H9 (cell line): ENCODE measurements at regions not wholly inside any gene's neighbourhood (a gene's known extent, or its start where the extent isn't known, plus 50 kb on each side); places are given as distances from the start of the nearest gene placed in this dataset.

Source experiments
- DNase-seq: peaks from one replicate; pipeline ENCODE4 v3.0.0-alpha.2; 2017
- H2AFZ ChIP-seq: one replicate; pipeline ENCODE4 v1.6.1; 2013; ENCODE audit warnings: mild to moderate bottlenecking, low read length, control low read depth, moderate library complexity
- H2AK5ac ChIP-seq: 2 replicates; pipeline ENCODE4 v1.6.1; 2013; ENCODE audit warnings: low read length, control low read depth, mixed read lengths; ENCODE audit not compliant: insufficient read length
- H2BK120ac ChIP-seq: one replicate; pipeline ENCODE4 v1.6.1; 2013; ENCODE audit warnings: low read depth, mild to moderate bottlenecking, low read length, control low read depth, inconsistent platforms; ENCODE audit not compliant: poor library complexity, severe bottlenecking
- H2BK12ac ChIP-seq: 2 replicates; pipeline ENCODE4 v1.6.1; 2013; ENCODE audit warnings: low read length, control low read depth, mixed read lengths, low read depth; ENCODE audit not compliant: insufficient read length
- H2BK15ac ChIP-seq: 2 replicates; pipeline ENCODE4 v1.6.1; 2013; ENCODE audit warnings: low read depth, low read length, control low read depth
- H2BK20ac ChIP-seq: one replicate; pipeline ENCODE4 v1.6.1; 2013; ENCODE audit warnings: low read depth, mild to moderate bottlenecking, low read length, control low read depth, inconsistent platforms; ENCODE audit not compliant: poor library complexity, severe bottlenecking
- H2BK5ac ChIP-seq: 2 replicates; pipeline ENCODE4 v1.6.1; 2013; ENCODE audit warnings: low read length, control low read depth, mixed read lengths; ENCODE audit not compliant: insufficient read length
- H3K14ac ChIP-seq: 2 replicates; pipeline ENCODE4 v1.6.1; 2013; ENCODE audit warnings: low read length, control low read depth; ENCODE audit not compliant: insufficient read depth
- H3K18ac ChIP-seq: 2 replicates; pipeline ENCODE4 v1.6.1; 2013; ENCODE audit warnings: low read depth, mild to moderate bottlenecking, mixed read lengths, low read length, control low read depth; ENCODE audit not compliant: insufficient read length
- H3K23ac ChIP-seq: 2 replicates; pipeline ENCODE4 v1.6.1; 2013; ENCODE audit warnings: low read length, control low read depth, mixed read lengths, low read depth; ENCODE audit not compliant: insufficient read length
- H3K23me2 ChIP-seq: 2 replicates; pipeline ENCODE4 v1.6.1; 2013; ENCODE audit warnings: low read depth, mild to moderate bottlenecking, mixed read lengths, low read length, control low read depth; ENCODE audit not compliant: insufficient read length, poor library complexity, severe bottlenecking
- H3K27ac ChIP-seq: 2 replicates; pipeline ENCODE4 v1.5.1; 2013; ENCODE audit warnings: low read length, control low read depth, mixed read lengths, low read depth; ENCODE audit not compliant: insufficient read length
- H3K27me3 ChIP-seq: 2 replicates; pipeline ENCODE4 v1.6.1; 2013; ENCODE audit warnings: low read length, control low read depth, inconsistent platforms; ENCODE audit not compliant: insufficient read depth
- H3K4ac ChIP-seq: 2 replicates; pipeline ENCODE4 v1.6.1; 2013; ENCODE audit warnings: low read depth, mild to moderate bottlenecking, control low read depth, inconsistent platforms, low read length, moderate library complexity
- H3K4me1 ChIP-seq: 2 replicates; pipeline ENCODE4 v1.6.1; 2013; ENCODE audit warnings: low read length, control low read depth, inconsistent platforms; ENCODE audit not compliant: insufficient read depth
- H3K4me2 ChIP-seq: 2 replicates; pipeline ENCODE4 v1.6.1; 2013; ENCODE audit warnings: low read length, control low read depth, mixed read lengths; ENCODE audit not compliant: insufficient read length, insufficient read depth
- H3K56ac ChIP-seq: 2 replicates; pipeline ENCODE4 v1.6.1; 2013; ENCODE audit warnings: low read depth, mild to moderate bottlenecking, mixed read lengths, low read length, control low read depth; ENCODE audit not compliant: insufficient read length
- H3K79me1 ChIP-seq: 2 replicates; pipeline ENCODE4 v1.6.1; 2013; ENCODE audit warnings: low read depth, mild to moderate bottlenecking, moderate library complexity, low read length, control low read depth, inconsistent platforms; ENCODE audit not compliant: insufficient read depth, poor library complexity, severe bottlenecking
- H3K79me2 ChIP-seq: 2 replicates; pipeline ENCODE4 v1.6.1; 2013; ENCODE audit warnings: low read length, control low read depth, inconsistent platforms; ENCODE audit not compliant: insufficient read depth
- H3K9ac ChIP-seq: 2 replicates; pipeline ENCODE4 v1.6.1; 2013; ENCODE audit warnings: low read length, control low read depth, mixed read lengths; ENCODE audit not compliant: insufficient read length; ENCODE audit errors: extremely low read depth
- H3K9me3 ChIP-seq: one replicate; pipeline ENCODE4 v1.6.1; 2013; ENCODE audit warnings: low read depth, low read length, inconsistent platforms; ENCODE audit not compliant: control insufficient read depth
- H3T11ph ChIP-seq: one replicate; pipeline ENCODE4 v1.6.1; 2013; ENCODE audit warnings: mild to moderate bottlenecking, low read length, control low read depth, inconsistent platforms
- H4K20me1 ChIP-seq: one replicate; pipeline ENCODE4 v1.6.1; 2013; ENCODE audit not compliant: control insufficient read depth, insufficient read length, insufficient read depth
- H4K5ac ChIP-seq: 2 replicates; pipeline ENCODE4 v1.6.1; 2013; ENCODE audit warnings: low read depth, mild to moderate bottlenecking, mixed read lengths, low read length, control low read depth; ENCODE audit not compliant: insufficient read length
- H4K8ac ChIP-seq: replicated peaks from 2 replicates; pipeline ENCODE4 v1.6.1; 2013; ENCODE audit warnings: low read length, control low read depth, mixed read lengths, low read depth; ENCODE audit not compliant: insufficient read length
- H4K91ac ChIP-seq: 2 replicates; pipeline ENCODE4 v1.6.1; 2013; ENCODE audit warnings: low read depth, mild to moderate bottlenecking, moderate library complexity, mixed read lengths, low read length, control low read depth; ENCODE audit not compliant: insufficient read length
- H3K27ac Mint-ChIP-seq, 3 experiments: 2 replicates in 2 of 3; 3 replicates in 1 of 3; pipeline ENCODE4 v1.8.0; 2020 to 2021; ENCODE audit warnings: mixed read lengths in 3 of 3, mild to moderate bottlenecking in 1 of 3, moderate library complexity in 1 of 3
- H3K27me3 Mint-ChIP-seq: 2 replicates; pipeline ENCODE4 v1.8.0; 2021; ENCODE audit warnings: low read depth, mild to moderate bottlenecking, moderate library complexity, mixed read lengths
- H3K36me3 Mint-ChIP-seq, 3 experiments: 2 replicates in 2 of 3; 3 replicates in 1 of 3; pipeline ENCODE4 v1.8.0; 2020 to 2021; ENCODE audit warnings: low read depth in 3 of 3, mixed read lengths in 3 of 3; ENCODE audit not compliant: insufficient read depth in 1 of 3
- H3K4me1 Mint-ChIP-seq, 2 experiments: 2 replicates each; pipeline ENCODE4 v1.8.0; 2020; ENCODE audit warnings: mixed read lengths in 2 of 2
- H3K4me3 Mint-ChIP-seq, 2 experiments: 2 replicates in 1 of 2; 3 replicates in 1 of 2; pipeline ENCODE4 v1.8.0; 2020 to 2021; ENCODE audit warnings: mild to moderate bottlenecking in 2 of 2, mixed read lengths in 2 of 2, moderate library complexity in 1 of 2
- H3K9me3 Mint-ChIP-seq, 2 experiments: 2 replicates in 1 of 2; 3 replicates in 1 of 2; pipeline ENCODE4 v1.8.0; 2020; ENCODE audit warnings: mild to moderate bottlenecking in 2 of 2, mixed read lengths in 2 of 2, moderate library complexity in 1 of 2
- WGBS: extraction: QIAGEN DNeasy Blood & Tissue Kit; methylation state at CpG from one replicate; pipeline ENCODE4 v1.1.7; 2013; ENCODE audit warnings: missing lambda C conversion rate, low lambda C conversion rate, mixed read lengths; ENCODE audit not compliant: insufficient read length; ENCODE audit errors: extremely low coverage; 5-methylcytosine and 5-hydroxymethylcytosine counted together
- TF ChIP-seq, protein P1 (sequence below): fragments of 200-600 bp; sonication (generic); conservative IDR thresholded peaks from 3 replicates; pipeline ENCODE4 v1.8.0; 2021; ENCODE audit warnings: antibody characterized with exemption, mild to moderate bottlenecking

- no peak overlapping the region for H3K14ac ChIP-seq
- no peaks in the 10 kb centered on the region for H3K9me3 ChIP-seq
- no peak overlapping the region for H4K5ac ChIP-seq
- no peak overlapping the region for H4K91ac ChIP-seq
- no peak overlapping the region for H3K23ac ChIP-seq
- peak overlapping the region; percentile 87 for H2BK20ac ChIP-seq
- H3K27me3 Mint-ChIP-seq = no peaks in the 10 kb centered on the region
- peaks cover 4 to 20% (median 7%) of the 10 kb centered on the region in 3 experiments; a peak in 6 of 7 replicates for H3K36me3 Mint-ChIP-seq
- no peak for DNase-seq
- H3K18ac ChIP-seq = no peak overlapping the region
- no peak overlapping the region for H4K8ac ChIP-seq
- no peaks in the 10 kb centered on the region for H4K20me1 ChIP-seq
- no peaks in the 10 kb centered on the region for H3K27me3 ChIP-seq
- H3K23me2 ChIP-seq = no peaks in the 10 kb centered on the region
- TF ChIP-seq, protein P1, sequence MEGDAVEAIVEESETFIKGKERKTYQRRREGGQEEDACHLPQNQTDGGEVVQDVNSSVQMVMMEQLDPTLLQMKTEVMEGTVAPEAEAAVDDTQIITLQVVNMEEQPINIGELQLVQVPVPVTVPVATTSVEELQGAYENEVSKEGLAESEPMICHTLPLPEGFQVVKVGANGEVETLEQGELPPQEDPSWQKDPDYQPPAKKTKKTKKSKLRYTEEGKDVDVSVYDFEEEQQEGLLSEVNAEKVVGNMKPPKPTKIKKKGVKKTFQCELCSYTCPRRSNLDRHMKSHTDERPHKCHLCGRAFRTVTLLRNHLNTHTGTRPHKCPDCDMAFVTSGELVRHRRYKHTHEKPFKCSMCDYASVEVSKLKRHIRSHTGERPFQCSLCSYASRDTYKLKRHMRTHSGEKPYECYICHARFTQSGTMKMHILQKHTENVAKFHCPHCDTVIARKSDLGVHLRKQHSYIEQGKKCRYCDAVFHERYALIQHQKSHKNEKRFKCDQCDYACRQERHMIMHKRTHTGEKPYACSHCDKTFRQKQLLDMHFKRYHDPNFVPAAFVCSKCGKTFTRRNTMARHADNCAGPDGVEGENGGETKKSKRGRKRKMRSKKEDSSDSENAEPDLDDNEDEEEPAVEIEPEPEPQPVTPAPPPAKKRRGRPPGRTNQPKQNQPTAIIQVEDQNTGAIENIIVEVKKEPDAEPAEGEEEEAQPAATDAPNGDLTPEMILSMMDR = no peak
- no peak overlapping the region; a peak in 1 of 7 replicates for H3K27ac Mint-ChIP-seq
- H3K9me3 Mint-ChIP-seq = peaks cover 15 to 16% of the 10 kb centered on the region in 2 experiments
- H3K56ac ChIP-seq = no peak overlapping the region
- H2AK5ac ChIP-seq = no peak overlapping the region
- WGBS = no CpG with 5 or more reads among the region's 8 CpGs
- no peak overlapping the region for H3K4me2 ChIP-seq
- H3K79me2 ChIP-seq = no peaks in the 10 kb centered on the region
- no peak overlapping the region for H2BK5ac ChIP-seq
- H3K4ac ChIP-seq = no peak overlapping the region
- no peak overlapping the region for H3K4me3 Mint-ChIP-seq
- H2BK15ac ChIP-seq = no peak overlapping the region
- no peaks in the 10 kb centered on the region for H3K4me1 ChIP-seq
- no peak overlapping the region for H2BK120ac ChIP-seq
- H2AFZ ChIP-seq = no peak overlapping the region
- no peak overlapping the region for H3K9ac ChIP-seq
- peaks cover 0 to 3% of the 10 kb centered on the region in 2 experiments; a peak in 2 of 4 replicates for H3K4me1 Mint-ChIP-seq
- H3K79me1 ChIP-seq = no peaks in the 10 kb centered on the region
- no peak overlapping the region for H3T11ph ChIP-seq
- H2BK12ac ChIP-seq = no peak overlapping the region
- no peak overlapping the region for H3K27ac ChIP-seq
Measured at GRCh38 chr4:126614356-126614855, 1018.4 kb upstream of the INTU start.
